ENCODE measurements at regions not wholly inside any gene's neighbourhood (a gene's known extent, or its start where the extent isn't known, plus 50 kb on each side); places are given as distances from the start of the nearest gene placed in this dataset.

DNA sequence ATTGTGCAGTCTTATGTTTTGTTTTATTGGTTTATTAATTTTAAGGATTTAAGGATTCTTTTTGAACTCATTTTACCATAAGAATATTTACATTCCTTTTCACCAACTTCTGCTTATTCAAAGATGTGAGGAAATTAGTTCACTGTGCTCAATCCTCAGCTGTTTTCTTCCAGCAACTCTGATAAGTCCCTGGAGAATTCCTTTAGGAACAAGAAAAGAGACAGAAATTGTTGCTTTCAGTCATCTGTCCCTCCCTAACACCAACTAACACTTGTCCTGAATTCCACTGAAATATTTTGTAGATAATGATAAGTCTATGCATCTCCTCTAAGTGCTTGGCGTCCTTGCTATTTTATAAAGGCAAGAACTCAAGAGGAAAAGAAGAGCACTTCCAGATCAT, 334.8 kb upstream of the MARCKS start:
- Mint-ChIP-seq H3K9me3 (no peaks in the 10 kb centered on the region), H3K36me3 (ENCODE audit: low read depth) (no peaks in the 10 kb centered on the region), H3K27me3 (no peaks in the 10 kb centered on the region), H3K27ac (no peak overlapping the region), H3K4me3 (no peak overlapping the region), H3K4me1 (ENCODE audit: low read depth) (no peaks in the 10 kb centered on the region)
- no peak for DNase-seq

DNA sequence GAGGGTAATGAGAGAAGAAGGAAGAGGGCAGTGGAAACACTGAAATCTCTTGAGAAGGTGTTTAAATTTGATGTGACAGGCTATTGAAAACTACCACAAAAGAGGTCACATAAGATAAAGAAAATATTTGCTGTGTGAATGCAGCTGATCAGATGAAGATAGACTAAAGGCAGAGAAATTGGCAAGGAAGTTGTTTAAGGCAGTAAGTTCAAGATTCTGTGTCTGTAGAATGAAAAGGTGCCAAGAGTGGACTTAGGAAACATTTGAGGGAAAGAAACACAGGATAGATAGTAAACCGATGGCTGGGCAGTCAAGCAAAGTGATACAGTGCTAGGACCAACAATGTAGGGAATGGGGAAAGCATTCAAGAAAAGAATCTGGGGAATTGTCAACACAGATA, 332.3 kb upstream of the MARCKS start:
- H3K27ac Mint-ChIP-seq: no peak overlapping the region
- no peaks in the 10 kb centered on the region for H3K4me1 Mint-ChIP-seq (ENCODE audit: low read depth)
- H3K36me3 Mint-ChIP-seq (ENCODE audit: low read depth): no peaks in the 10 kb centered on the region
- H3K9me3 Mint-ChIP-seq: no peaks in the 10 kb centered on the region
- no peaks in the 10 kb centered on the region for H3K27me3 Mint-ChIP-seq
- no peak overlapping the region for H3K4me3 Mint-ChIP-seq
- DNase-seq: no peak

DNA sequence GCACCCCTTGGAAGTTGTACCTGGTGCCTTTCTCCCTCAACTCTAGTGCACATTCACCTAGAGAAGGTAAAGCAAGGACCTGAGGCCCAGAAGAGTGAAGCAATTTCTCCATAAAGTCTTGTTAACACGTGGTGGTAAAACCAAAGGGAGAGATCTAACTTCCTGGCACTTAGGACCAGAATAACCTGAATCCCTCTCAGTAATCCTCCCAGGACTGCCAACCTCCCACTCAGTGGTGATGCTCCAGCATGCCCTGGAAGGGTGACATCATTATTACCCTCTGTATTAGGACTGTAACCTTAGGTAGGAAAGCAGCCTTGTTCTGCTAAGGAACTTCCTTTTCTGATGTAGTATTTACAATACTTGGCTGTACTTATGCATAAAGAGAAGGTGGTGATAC, 330.6 kb upstream of the MARCKS start:
- no peaks in the 10 kb centered on the region for H3K36me3 Mint-ChIP-seq (ENCODE audit: low read depth)
- H3K4me3 Mint-ChIP-seq: no peak overlapping the region
- H3K4me1 Mint-ChIP-seq (ENCODE audit: low read depth): no peaks in the 10 kb centered on the region
- DNase-seq: no peak
- no peak overlapping the region for H3K27ac Mint-ChIP-seq
- no peaks in the 10 kb centered on the region for H3K27me3 Mint-ChIP-seq
- H3K9me3 Mint-ChIP-seq: no peaks in the 10 kb centered on the region

DNA sequence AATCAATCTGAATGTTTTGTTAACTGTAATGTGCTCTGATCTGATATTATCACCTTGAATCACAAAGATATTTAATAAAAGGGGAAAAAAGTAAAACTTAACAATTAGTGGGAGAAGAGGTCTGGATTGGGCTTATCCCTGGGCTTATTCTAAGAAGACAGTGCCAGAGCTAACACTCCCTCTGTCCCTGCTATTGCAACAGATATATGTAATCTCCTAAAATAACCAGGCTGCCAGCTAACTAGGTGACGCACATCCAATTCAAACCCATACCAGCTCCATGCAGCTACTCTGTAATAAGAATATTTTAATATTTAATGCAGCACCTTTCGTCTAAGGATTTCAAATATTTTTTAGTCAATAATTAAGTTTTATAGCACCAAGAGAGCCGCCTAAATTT, 330.1 kb upstream of the MARCKS start:
- no peak overlapping the region for H3K27ac Mint-ChIP-seq
- no peaks in the 10 kb centered on the region for H3K27me3 Mint-ChIP-seq

DNA sequence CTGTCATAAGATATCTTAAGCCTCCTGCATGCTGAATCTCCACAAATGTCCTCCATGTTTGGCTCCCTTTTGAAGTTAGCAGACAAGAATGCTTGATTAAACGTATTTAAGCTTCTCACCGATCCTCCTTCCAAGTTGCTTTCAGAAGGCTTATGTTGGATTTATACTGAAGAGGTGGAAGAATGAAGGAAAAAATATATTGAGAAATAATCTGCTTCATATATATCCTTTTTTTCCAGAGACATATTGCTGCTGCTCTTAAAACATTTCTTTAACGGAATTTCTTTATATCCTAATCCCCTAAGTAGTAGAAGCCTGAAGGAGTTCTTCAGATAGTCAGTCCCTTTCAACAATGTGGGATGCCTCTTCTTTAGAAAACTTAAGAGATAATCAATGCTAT, 329.0 kb upstream of the MARCKS start:
- Mint-ChIP-seq H3K4me3 (no peak overlapping the region), H3K4me1 (ENCODE audit: low read depth) (no peaks in the 10 kb centered on the region)

More for the DNA sequence above, 330.1 kb upstream of the MARCKS start:
- no peaks in the 10 kb centered on the region for H3K4me1 Mint-ChIP-seq (ENCODE audit: low read depth)
- H3K36me3 Mint-ChIP-seq (ENCODE audit: low read depth): no peaks in the 10 kb centered on the region
- no peak for DNase-seq
- no peaks in the 10 kb centered on the region for H3K9me3 Mint-ChIP-seq
- H3K4me3 Mint-ChIP-seq: no peak overlapping the region

DNA sequence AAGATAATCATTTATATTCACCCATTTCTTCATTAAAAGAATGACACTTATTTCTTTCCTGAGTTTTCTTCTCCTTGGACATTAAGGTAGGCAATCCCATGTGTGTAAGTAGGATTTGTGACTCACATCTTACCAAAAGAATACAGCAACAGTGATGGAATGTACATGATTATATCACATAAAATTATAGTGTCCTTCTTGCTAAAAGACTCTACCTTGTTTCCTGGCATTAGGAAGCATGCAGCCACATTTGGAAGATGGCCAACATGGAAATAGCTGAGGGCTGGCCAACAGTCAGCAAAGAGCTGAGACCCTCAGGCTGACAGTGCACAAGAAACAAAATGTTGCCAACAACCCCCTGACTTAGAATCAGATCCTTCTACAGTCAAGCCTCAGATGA, 327.9 kb upstream of the MARCKS start:
- H3K4me3 Mint-ChIP-seq: no peak overlapping the region
- no peaks in the 10 kb centered on the region for H3K27me3 Mint-ChIP-seq
- H3K27ac Mint-ChIP-seq: no peak overlapping the region
- DNase-seq: no peak
- H3K36me3 Mint-ChIP-seq (ENCODE audit: low read depth): no peaks in the 10 kb centered on the region
- no peaks in the 10 kb centered on the region for H3K9me3 Mint-ChIP-seq
- no peaks in the 10 kb centered on the region for H3K4me1 Mint-ChIP-seq (ENCODE audit: low read depth)

More for the DNA sequence above, 329.0 kb upstream of the MARCKS start:
- Mint-ChIP-seq H3K36me3 (ENCODE audit: low read depth) (no peaks in the 10 kb centered on the region), H3K9me3 (no peaks in the 10 kb centered on the region), H3K27ac (no peak overlapping the region), H3K27me3 (no peaks in the 10 kb centered on the region)
- no peak for DNase-seq

DNA sequence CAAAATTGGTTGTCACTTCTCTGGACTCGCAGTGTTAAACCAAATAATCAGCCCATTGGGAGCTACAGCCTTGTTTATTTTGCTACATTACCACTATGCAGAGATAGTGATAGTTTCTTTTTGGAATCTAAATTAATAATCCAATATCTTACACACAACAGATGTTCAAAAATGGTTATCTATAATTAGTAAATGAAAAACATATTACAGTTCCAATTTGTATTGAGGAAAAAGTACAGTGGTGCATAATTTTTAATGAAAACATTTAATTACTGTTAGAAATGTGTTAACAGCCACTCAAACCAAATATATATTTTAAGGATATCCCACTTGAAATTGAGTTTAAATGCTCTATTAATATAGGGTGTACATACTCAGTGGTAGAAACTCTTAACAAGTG, 327.3 kb upstream of the MARCKS start:
- DNase-seq: no peak
- H3K9me3 Mint-ChIP-seq: no peaks in the 10 kb centered on the region
- no peaks in the 10 kb centered on the region for H3K36me3 Mint-ChIP-seq (ENCODE audit: low read depth)
- no peak overlapping the region for H3K4me3 Mint-ChIP-seq
- H3K4me1 Mint-ChIP-seq (ENCODE audit: low read depth): no peaks in the 10 kb centered on the region
- H3K27ac Mint-ChIP-seq: no peak overlapping the region
- no peaks in the 10 kb centered on the region for H3K27me3 Mint-ChIP-seq

DNA sequence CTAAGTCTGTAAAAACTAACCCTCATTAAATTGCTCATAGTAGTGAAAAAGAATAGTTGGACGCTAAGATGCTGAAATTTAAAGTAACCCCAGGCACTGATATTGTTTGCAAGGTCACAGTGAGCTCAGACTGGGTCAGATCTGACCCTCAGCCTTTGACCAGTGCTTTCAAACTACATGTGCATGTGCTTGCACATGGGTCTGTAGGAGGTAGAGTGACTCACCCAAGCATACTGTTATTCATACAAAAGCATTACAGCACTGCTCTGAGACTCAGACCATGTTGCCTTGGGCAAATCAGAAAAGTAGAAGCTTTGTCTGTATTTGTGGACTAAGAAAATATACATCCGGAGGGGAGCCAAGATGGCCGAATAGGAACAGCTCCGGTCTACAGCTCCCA, 326.4 kb upstream of the MARCKS start:
- DNase-seq: no peak
- Mint-ChIP-seq H3K9me3 (no peaks in the 10 kb centered on the region), H3K27me3 (no peaks in the 10 kb centered on the region), H3K36me3 (ENCODE audit: low read depth) (no peaks in the 10 kb centered on the region), H3K27ac (no peak overlapping the region), H3K4me1 (ENCODE audit: low read depth) (no peaks in the 10 kb centered on the region), H3K4me3 (no peak overlapping the region)

DNA sequence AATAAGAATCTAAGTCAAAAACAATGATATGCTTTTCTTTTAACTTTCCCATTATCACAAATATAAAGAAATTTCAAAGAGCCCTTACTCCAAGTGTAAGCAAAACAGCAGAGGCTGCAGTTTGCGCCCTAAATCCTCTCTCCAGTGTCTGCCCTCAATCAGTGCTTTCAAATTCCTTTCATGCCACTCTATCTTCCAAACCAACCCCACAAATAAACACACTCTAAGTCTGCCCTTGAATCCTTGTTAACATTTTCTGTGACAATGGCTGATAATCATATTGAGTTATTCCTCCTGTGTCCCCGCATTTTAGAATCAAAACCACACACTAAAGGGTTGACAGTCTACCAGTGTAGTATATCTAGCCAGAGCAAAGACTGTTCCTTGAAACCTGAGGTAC, 317.9 kb upstream of the MARCKS start:
- H3K4me3 Mint-ChIP-seq: no peak overlapping the region
- no peak overlapping the region for H3K27ac Mint-ChIP-seq
- H3K9me3 Mint-ChIP-seq: no peaks in the 10 kb centered on the region
- no peaks in the 10 kb centered on the region for H3K36me3 Mint-ChIP-seq (ENCODE audit: low read depth)
- H3K4me1 Mint-ChIP-seq (ENCODE audit: low read depth): no peaks in the 10 kb centered on the region
- no peaks in the 10 kb centered on the region for H3K27me3 Mint-ChIP-seq
- no peak for DNase-seq

DNA sequence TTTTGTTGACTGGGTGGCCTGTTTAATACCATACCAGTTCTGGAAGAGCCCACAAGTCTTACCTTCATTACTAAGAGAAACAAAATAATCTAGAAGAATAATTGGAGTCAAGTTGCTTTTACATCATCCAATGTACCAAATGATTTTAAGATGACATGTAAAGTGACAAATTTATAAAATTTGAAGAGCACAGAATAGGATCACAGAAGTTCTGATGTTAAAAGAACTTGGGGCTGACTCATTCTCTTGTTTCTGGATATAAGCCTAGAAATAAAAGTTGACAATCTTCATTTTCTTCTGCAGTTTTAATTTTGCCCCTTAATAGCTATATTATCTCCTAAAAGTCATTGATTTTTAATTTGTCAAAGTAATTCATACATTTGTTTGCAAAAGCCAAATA, 317.5 kb upstream of the MARCKS start:
- H3K9me3 Mint-ChIP-seq: no peaks in the 10 kb centered on the region
- H3K36me3 Mint-ChIP-seq (ENCODE audit: low read depth): no peaks in the 10 kb centered on the region
- no peaks in the 10 kb centered on the region for H3K4me1 Mint-ChIP-seq (ENCODE audit: low read depth)
- no peaks in the 10 kb centered on the region for H3K27me3 Mint-ChIP-seq
- no peak for DNase-seq
- H3K4me3 Mint-ChIP-seq: no peak overlapping the region
- H3K27ac Mint-ChIP-seq: no peak overlapping the region

DNA sequence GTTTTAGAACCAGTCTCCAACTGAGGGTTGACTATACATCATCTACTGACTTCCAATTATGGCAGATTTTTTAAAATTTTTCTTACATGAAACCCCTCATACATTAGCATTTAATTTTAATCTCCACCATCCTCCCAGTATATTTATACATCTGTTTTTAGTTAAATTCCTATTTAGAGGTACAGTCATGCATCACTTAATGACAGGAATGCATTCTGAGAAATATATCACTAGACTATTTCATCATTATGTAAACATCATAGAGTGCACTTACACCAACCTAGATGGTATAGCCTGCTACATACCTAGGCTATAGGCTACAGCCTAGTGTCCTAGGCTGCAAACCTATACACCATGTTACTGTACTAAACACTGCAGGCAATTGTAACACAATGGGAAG, 316.7 kb upstream of the MARCKS start:
- no peaks in the 10 kb centered on the region for H3K27me3 Mint-ChIP-seq
- DNase-seq: no peak
- no peaks in the 10 kb centered on the region for H3K4me1 Mint-ChIP-seq (ENCODE audit: low read depth)
- no peaks in the 10 kb centered on the region for H3K9me3 Mint-ChIP-seq
- no peak overlapping the region for H3K27ac Mint-ChIP-seq
- H3K4me3 Mint-ChIP-seq: no peak overlapping the region
- no peaks in the 10 kb centered on the region for H3K36me3 Mint-ChIP-seq (ENCODE audit: low read depth)

DNA sequence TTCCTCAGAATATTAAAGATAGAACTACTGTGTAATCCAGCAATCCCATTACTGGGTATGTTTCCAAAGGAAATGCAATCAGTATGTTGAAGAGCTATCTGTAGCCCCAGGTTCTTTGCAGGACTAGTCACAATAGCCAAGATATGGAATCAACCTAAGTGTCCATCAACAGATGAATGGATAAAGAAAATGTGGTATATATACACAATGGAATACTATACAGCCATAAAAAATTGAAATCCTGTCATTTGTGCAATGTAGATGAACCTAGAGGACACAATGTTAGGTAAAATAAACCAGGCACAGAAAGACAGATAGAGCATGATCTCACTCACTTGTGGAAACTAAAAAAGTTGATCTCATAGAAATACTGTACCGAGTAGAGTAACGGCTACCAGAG, 306.0 kb upstream of the MARCKS start:
- Mint-ChIP-seq H3K36me3 (ENCODE audit: low read depth) (no peaks in the 10 kb centered on the region), H3K27ac (no peak overlapping the region), H3K4me1 (ENCODE audit: low read depth) (no peaks in the 10 kb centered on the region)

DNA sequence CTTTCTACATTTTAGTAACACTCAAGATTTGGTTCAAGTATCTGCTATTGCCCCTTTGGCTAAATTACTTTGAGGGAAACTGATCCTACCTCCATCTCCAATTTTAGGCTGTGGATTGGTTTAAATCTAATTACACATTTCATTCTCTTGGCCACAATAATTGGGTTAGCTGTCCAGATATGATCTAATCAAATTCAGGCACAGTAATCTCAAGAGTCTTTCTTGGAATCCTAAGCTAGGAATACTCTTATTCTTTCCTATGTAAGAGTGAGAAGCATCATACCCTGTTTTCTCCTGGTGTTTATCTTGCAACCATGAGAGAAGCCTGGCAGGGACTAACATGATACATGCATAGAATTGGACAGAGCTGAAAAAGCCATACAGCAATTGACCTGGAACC, 300.4 kb upstream of the MARCKS start:
- Mint-ChIP-seq H3K36me3 (ENCODE audit: low read depth) (no peaks in the 10 kb centered on the region), H3K27me3 (no peaks in the 10 kb centered on the region)

More for the DNA sequence above, 306.0 kb upstream of the MARCKS start:
- Mint-ChIP-seq H3K27me3 (no peaks in the 10 kb centered on the region), H3K9me3 (peaks cover 11% of the 10 kb centered on the region), H3K4me3 (no peak overlapping the region)
- no peak for DNase-seq

DNA sequence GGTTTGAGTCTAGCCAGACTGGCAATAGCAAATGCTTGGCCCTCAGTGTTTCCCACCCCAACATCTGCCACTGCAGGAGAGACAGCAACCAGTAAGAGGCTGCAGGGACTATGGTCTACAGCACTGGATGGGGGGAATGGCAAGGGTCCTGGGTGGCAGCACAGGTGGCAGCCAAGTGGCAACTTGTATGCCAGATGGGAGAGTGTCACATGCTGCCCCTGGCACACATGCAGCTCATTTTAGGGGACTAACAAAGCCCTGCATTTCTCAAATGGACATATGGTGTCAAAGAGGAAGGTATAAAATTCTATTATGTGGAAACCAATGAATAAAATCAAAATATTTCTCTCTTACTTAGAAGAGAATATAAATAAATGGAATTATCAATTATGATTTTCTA, 298.7 kb upstream of the MARCKS start:
- no peak for DNase-seq
- Mint-ChIP-seq H3K27me3 (no peaks in the 10 kb centered on the region), H3K4me3 (no peak overlapping the region), H3K27ac (no peak overlapping the region), H3K9me3 (no peaks in the 10 kb centered on the region), H3K36me3 (ENCODE audit: low read depth) (no peaks in the 10 kb centered on the region), H3K4me1 (ENCODE audit: low read depth) (no peaks in the 10 kb centered on the region)

More for the DNA sequence above, 300.4 kb upstream of the MARCKS start:
- Mint-ChIP-seq H3K27ac (no peak overlapping the region), H3K4me3 (no peak overlapping the region), H3K9me3 (no peaks in the 10 kb centered on the region), H3K4me1 (ENCODE audit: low read depth) (no peaks in the 10 kb centered on the region)
- DNase-seq: no peak

DNA sequence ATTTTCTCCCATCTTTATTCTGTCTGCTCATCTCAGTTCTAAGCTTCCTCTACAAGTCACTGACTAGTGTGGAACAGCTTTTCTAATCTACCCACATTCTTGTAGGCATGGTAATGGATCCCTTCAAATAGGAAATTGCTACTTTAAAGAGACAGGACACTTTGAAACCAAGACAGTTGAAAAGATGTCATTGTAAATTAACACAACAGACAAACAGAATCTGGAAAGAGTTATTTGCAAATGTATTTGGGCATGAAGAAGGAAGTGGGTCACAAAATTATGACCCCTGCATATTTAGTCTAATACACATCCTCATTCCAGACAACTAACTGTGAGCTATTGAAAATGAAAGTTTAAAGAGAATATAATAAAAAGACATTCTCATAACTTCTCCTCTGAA, 298.2 kb upstream of the MARCKS start:
- Mint-ChIP-seq H3K9me3 (no peaks in the 10 kb centered on the region), H3K27me3 (no peaks in the 10 kb centered on the region)
- no peak for DNase-seq

DNA sequence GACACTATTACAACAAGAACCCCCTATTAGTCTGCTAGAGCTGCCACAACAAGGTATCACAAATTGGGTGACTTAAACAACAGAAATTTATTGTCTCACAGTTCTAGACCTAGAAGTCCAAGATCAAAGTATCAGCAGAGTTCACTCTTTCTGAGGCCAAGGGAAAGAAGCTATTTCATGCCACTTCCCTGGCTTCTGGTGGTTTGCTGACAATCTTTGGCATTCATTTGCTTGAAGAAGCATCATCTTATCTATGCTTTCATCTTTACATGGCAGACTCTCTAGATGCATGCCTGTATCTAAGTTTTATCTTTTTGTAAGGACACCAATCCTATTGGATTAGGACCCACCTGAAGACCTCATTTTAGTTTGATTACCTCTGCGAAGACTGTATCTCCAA, 296.8 kb upstream of the MARCKS start:
- DNase-seq: no peak
- Mint-ChIP-seq H3K36me3 (ENCODE audit: low read depth) (no peaks in the 10 kb centered on the region), H3K4me1 (ENCODE audit: low read depth) (no peaks in the 10 kb centered on the region), H3K4me3 (no peak overlapping the region), H3K27me3 (no peaks in the 10 kb centered on the region), H3K27ac (no peak overlapping the region), H3K9me3 (no peaks in the 10 kb centered on the region)

More for the DNA sequence above, 298.2 kb upstream of the MARCKS start:
- no peak overlapping the region for H3K27ac Mint-ChIP-seq
- no peaks in the 10 kb centered on the region for H3K36me3 Mint-ChIP-seq (ENCODE audit: low read depth)
- H3K4me3 Mint-ChIP-seq: no peak overlapping the region
- no peaks in the 10 kb centered on the region for H3K4me1 Mint-ChIP-seq (ENCODE audit: low read depth)
